ENCODE measurements at regions not wholly inside any gene's neighbourhood (a gene's known extent, or its start where the extent isn't known, plus 50 kb on each side); places are given as distances from the start of the nearest gene placed in this dataset.

DNA sequence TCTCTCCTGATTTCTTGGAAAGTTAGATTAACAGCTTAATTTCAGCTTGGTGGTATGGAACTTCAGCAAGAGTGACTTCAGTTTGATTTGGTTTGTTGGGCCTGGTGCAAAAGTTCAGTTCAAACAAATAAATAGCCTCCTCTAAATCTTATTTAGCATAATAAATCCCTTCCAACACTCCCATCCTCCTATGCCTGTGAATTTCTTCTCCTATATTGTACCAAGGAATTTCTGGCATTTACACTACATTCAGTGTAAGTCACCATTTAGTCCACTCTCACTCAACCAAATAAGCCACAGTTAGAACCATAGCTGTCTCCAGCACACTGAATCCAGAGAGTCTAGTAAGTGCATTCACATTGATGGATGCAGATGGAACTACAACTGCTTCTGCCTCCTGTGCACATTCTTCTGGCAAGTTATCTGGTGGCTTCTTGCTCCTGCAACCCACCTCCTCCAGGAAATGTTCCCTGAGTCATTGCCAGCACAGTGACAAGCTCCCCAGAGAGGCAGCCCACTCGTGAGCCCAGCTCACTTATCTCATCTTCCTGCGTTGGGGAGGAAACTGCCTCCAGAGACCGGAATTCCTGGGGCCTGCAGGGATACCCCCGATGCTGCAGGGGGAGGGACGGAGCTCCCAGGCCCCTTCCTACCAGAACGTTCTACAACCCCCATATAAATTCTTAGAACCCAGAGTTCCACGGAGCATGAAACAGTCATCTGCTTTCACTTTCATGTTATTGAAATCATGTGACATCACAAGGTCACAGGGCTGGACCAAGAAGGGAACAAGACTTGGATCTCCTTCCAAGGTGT lies 318.3 kb downstream of the PHKB start:
- no peak overlapping the region for H3K27ac ChIP-seq (ENCODE audit: insufficient read depth, low read length)
- peak overlapping the region; percentile 6 to 32 (median 18) for H3K4me3 ChIP-seq (replicated peaks in 1 of 4; ENCODE audit: control extremely low read depth in 1 of 4, insufficient read depth in 1 of 4, low read depth in 3 of 4, low read length in 4 of 4)
- no peaks in the 10 kb centered on the region for H3K27me3 ChIP-seq (ENCODE audit: control insufficient read depth, insufficient read depth, low read length)
- no peak for TF ChIP-seq CTCF (conservative IDR thresholded peaks at IDR 0.05 in 1 of 2, IDR thresholded peaks at IDR 0.05 in 1 of 2; ENCODE audit: low read depth in 1 of 2, low read length in 2 of 2)
- TF ChIP-seq EZH2 (IDR thresholded peaks at IDR 0.05; ENCODE audit: low read length, missing control alignments): no peak
- H4K20me1 ChIP-seq (ENCODE audit: control insufficient read depth, extremely low read depth, insufficient read depth, low read length): no peaks in the 10 kb centered on the region
- no peaks in the 10 kb centered on the region for H3K4me1 ChIP-seq (ENCODE audit: control insufficient read depth, extremely low read depth, insufficient read depth, low read length)
- DNase-seq (ENCODE audit: low read depth in 2 of 2): peak; percentile 5 to 52
- no peak overlapping the region for H3K9ac ChIP-seq (ENCODE audit: insufficient read depth, low read length)
- H3K9me3 ChIP-seq (ENCODE audit: control insufficient read depth, insufficient read depth, low read depth, low read length): no peaks in the 10 kb centered on the region
- no peaks in the 10 kb centered on the region for H3K79me2 ChIP-seq (ENCODE audit: control insufficient read depth, insufficient read depth, low read length)
- no peaks in the 10 kb centered on the region for H3K36me3 ChIP-seq (ENCODE audit: control insufficient read depth, insufficient read depth, low read length)
- H2AFZ ChIP-seq (ENCODE audit: low read length): peak overlapping the region; percentile 62
- peak overlapping the region; percentile 64 for H3K4me2 ChIP-seq (ENCODE audit: extremely low read depth, insufficient read depth, low read length)

- no peak for TF ChIP-seq EZH2 (IDR thresholded peaks at IDR 0.05; ENCODE audit: low read length, missing control alignments)
- Histone ChIP-seq H3K36me3 (ENCODE audit: control insufficient read depth, insufficient read depth, low read length) (no peaks in the 10 kb centered on the region), H2AFZ (ENCODE audit: low read length) (no peak overlapping the region), H3K79me2 (ENCODE audit: control insufficient read depth, insufficient read depth, low read length) (no peaks in the 10 kb centered on the region), H3K27ac (ENCODE audit: insufficient read depth, low read length) (no peak overlapping the region), H3K4me1 (ENCODE audit: control insufficient read depth, extremely low read depth, insufficient read depth, low read length) (no peaks in the 10 kb centered on the region), H3K4me3 (replicated peaks in 1 of 4; ENCODE audit: control extremely low read depth in 1 of 4, insufficient read depth in 1 of 4, low read depth in 3 of 4, low read length in 4 of 4) (no peak overlapping the region), H3K4me2 (ENCODE audit: extremely low read depth, insufficient read depth, low read length) (no peak overlapping the region), H3K9ac (ENCODE audit: insufficient read depth, low read length) (no peak overlapping the region), H4K20me1 (ENCODE audit: control insufficient read depth, extremely low read depth, insufficient read depth, low read length) (no peaks in the 10 kb centered on the region), H3K27me3 (ENCODE audit: control insufficient read depth, insufficient read depth, low read length) (no peaks in the 10 kb centered on the region), H3K9me3 (ENCODE audit: control insufficient read depth, insufficient read depth, low read depth, low read length) (no peaks in the 10 kb centered on the region)
- DNase-seq (ENCODE audit: low read depth in 2 of 2): peak in 1 of 2 donors; percentile 19
Observed at GRCh38 chr16:47778106-47778801, 317.1 kb downstream of the PHKB start.

GRCh38 chr16:47777220-47777619 lies 316.1 kb downstream of the PHKB start:
- no peaks in the 10 kb centered on the region for H3K79me2 ChIP-seq (ENCODE audit: control insufficient read depth, insufficient read depth, low read length)

More at GRCh38 chr16:47777220-47777619, 316.1 kb downstream of the PHKB start:
- H3K36me3 ChIP-seq (ENCODE audit: control insufficient read depth, insufficient read depth, low read length): no peaks in the 10 kb centered on the region
- no peak overlapping the region for H3K27ac ChIP-seq (ENCODE audit: insufficient read depth, low read length)
- no peak overlapping the region for H3K9ac ChIP-seq (ENCODE audit: insufficient read depth, low read length)
- H3K4me1 ChIP-seq (ENCODE audit: control insufficient read depth, extremely low read depth, insufficient read depth, low read length): no peaks in the 10 kb centered on the region
- H3K4me2 ChIP-seq (ENCODE audit: extremely low read depth, insufficient read depth, low read length): no peak overlapping the region
- no peak overlapping the region for H2AFZ ChIP-seq (ENCODE audit: low read length)
- no peaks in the 10 kb centered on the region for H3K27me3 ChIP-seq (ENCODE audit: control insufficient read depth, insufficient read depth, low read length)
- H4K20me1 ChIP-seq (ENCODE audit: control insufficient read depth, extremely low read depth, insufficient read depth, low read length): no peaks in the 10 kb centered on the region
- peak; percentile 50 to 62 for DNase-seq (ENCODE audit: low read depth in 2 of 2)
- no peaks in the 10 kb centered on the region for H3K9me3 ChIP-seq (ENCODE audit: control insufficient read depth, insufficient read depth, low read depth, low read length)
- no peak overlapping the region for H3K4me3 ChIP-seq (replicated peaks in 1 of 4; ENCODE audit: control extremely low read depth in 1 of 4, insufficient read depth in 1 of 4, low read depth in 3 of 4, low read length in 4 of 4)
- TF ChIP-seq EZH2 (IDR thresholded peaks at IDR 0.05; ENCODE audit: low read length, missing control alignments) (no peak), CTCF (conservative IDR thresholded peaks at IDR 0.05 in 1 of 2, IDR thresholded peaks at IDR 0.05 in 1 of 2; ENCODE audit: low read depth in 1 of 2, low read length in 2 of 2) (no peak)

All from fibroblast of lung (primary cell).